NCI-H510A treated with DMSO at 0.1 percent for 48 hours (cell line): ENCODE measurements at regions not wholly inside any gene's neighbourhood (a gene's known extent, or its start where the extent isn't known, plus 50 kb on each side); places are given as distances from the start of the nearest gene placed in this dataset.

Experiments used
- DNase-seq: peaks from one replicate; lab custom pipeline; 2025; lab: John Stamatoyannopoulos, UW

- DNase-seq = no peak
Observed at GRCh38 chr21:28644762-28645161, 347.9 kb downstream of the LTN1 start.

GRCh38 chr21:28642891-28643290 lies 349.8 kb downstream of the LTN1 start:
- DNase-seq = no peak

- no peak for DNase-seq
Observed at GRCh38 chr21:28641731-28642130, 350.9 kb downstream of the LTN1 start.

GRCh38 chr21:28640326-28640725 lies 352.4 kb downstream of the LTN1 start:
- DNase-seq = no peak

GRCh38 chr21:28639737-28640136 lies 352.9 kb downstream of the LTN1 start:
- DNase-seq = no peak

- no peak for DNase-seq
Observed at GRCh38 chr21:28636752-28637691, 355.7 kb downstream of the LTN1 start.

- DNase-seq = no peak
Observed at GRCh38 chr21:28635541-28635940, 357.1 kb downstream of the LTN1 start.

- no peak for DNase-seq
Observed at GRCh38 chr21:28633839-28634555, 358.7 kb downstream of the LTN1 start.

- DNase-seq = no peak
Observed at GRCh38 chr21:28632755-28633408, 359.8 kb downstream of the LTN1 start.

GRCh38 chr21:28627691-28628090 lies 365.0 kb downstream of the LTN1 start:
- DNase-seq = no peak

- DNase-seq = no peak
Observed at GRCh38 chr21:28627261-28627660, 365.4 kb downstream of the LTN1 start.

- DNase-seq = no peak
Observed at GRCh38 chr21:28624626-28625025, 368.1 kb downstream of the LTN1 start.

- DNase-seq = no peak
Observed at GRCh38 chr21:28617300-28617699, 375.4 kb downstream of the LTN1 start.

GRCh38 chr21:28615276-28615675 lies 377.4 kb downstream of the LTN1 start:
- DNase-seq = no peak

- DNase-seq = no peak
Observed at GRCh38 chr21:28614791-28615190, 377.9 kb downstream of the LTN1 start.

GRCh38 chr21:28608646-28609045 lies 384.0 kb downstream of the LTN1 start:
- no peak for DNase-seq

GRCh38 chr21:28607545-28607944 lies 385.1 kb downstream of the LTN1 start:
- no peak for DNase-seq

- DNase-seq = no peak
Observed at GRCh38 chr21:28604946-28605537, 387.6 kb downstream of the LTN1 start.

GRCh38 chr21:28602546-28602945 lies 390.1 kb downstream of the LTN1 start:
- no peak for DNase-seq

GRCh38 chr21:28598214-28598613 lies 394.5 kb downstream of the LTN1 start:
- no peak for DNase-seq

GRCh38 chr21:28592205-28592865 lies 400.3 kb downstream of the LTN1 start:
- DNase-seq = no peak

GRCh38 chr21:28590676-28591075 lies 402.0 kb downstream of the LTN1 start:
- DNase-seq = no peak
